Frontal cortex (tissue), 3 donors: ENCODE measurements at regions not wholly inside any gene's neighbourhood (a gene's known extent, or its start where the extent isn't known, plus 50 kb on each side); places are given as distances from the start of the nearest gene placed in this dataset.
"Not testable (repeated sequence)": the region's sequence is repeated elsewhere in the genome, so short reads cannot be mapped to it uniquely, and the experiment has no call there.

ENCODE experiments used
- DNase-seq, 2 donors: peaks; one replicate each; pipeline ENCODE4 v3.0.0; 2012; ENCODE audit warnings: low spot score in 2 of 2
- FAIRE-seq: peaks from 2 replicates; lab custom pipeline; 2012; peaks lifted over from hg19 to GRCh38; lab: Jason Lieb, UNC
- donor health status: control.
- donor health status: control.
- donor health status: control.

GRCh38 chr2:173532732-173533531 lies 178.3 kb downstream of the CDCA7 start:
- not testable (repeated sequence) for FAIRE-seq, DNase-seq

- FAIRE-seq (no peak), DNase-seq (no peak)
These were observed 183.0 kb downstream of the CDCA7 start for GRCh38 chr2:173537694-173538093.

- DNase-seq (no peak), FAIRE-seq (no peak)
These were observed 184.9 kb downstream of the CDCA7 start for GRCh38 chr2:173539615-173540014.

GRCh38 chr2:173544641-173545363 lies 190.1 kb downstream of the CDCA7 start:
- FAIRE-seq (no peak), DNase-seq (no peak)

- FAIRE-seq = no peak
These were observed 190.7 kb downstream of the CDCA7 start for GRCh38 chr2:173545364-173545763.

GRCh38 chr2:173547499-173547898 lies 192.8 kb downstream of the CDCA7 start:
- FAIRE-seq (no peak), DNase-seq (no peak)

More at GRCh38 chr2:173545364-173545763, 190.7 kb downstream of the CDCA7 start:
- DNase-seq = no peak

- DNase-seq (no peak), FAIRE-seq (no peak)
These were observed 195.5 kb downstream of the CDCA7 start for GRCh38 chr2:173550143-173550542.

GRCh38 chr2:173552531-173552930 lies 197.9 kb downstream of the CDCA7 start:
- FAIRE-seq = no peak
- DNase-seq = no peak

GRCh38 chr2:173553593-173553992 lies 198.9 kb downstream of the CDCA7 start:
- FAIRE-seq = no peak

GRCh38 chr2:173555833-173556232 lies 201.2 kb downstream of the CDCA7 start:
- FAIRE-seq = no peak
- DNase-seq = no peak

More at GRCh38 chr2:173553593-173553992, 198.9 kb downstream of the CDCA7 start:
- DNase-seq = no peak

GRCh38 chr2:173556816-173557215 lies 202.1 kb downstream of the CDCA7 start:
- no peak for FAIRE-seq

GRCh38 chr2:173557497-173557896 lies 202.8 kb downstream of the CDCA7 start:
- FAIRE-seq (no peak), DNase-seq (no peak)

More at GRCh38 chr2:173556816-173557215, 202.1 kb downstream of the CDCA7 start:
- no peak for DNase-seq

- DNase-seq (no peak), FAIRE-seq (no peak)
These were observed 212.8 kb downstream of the CDCA7 start for GRCh38 chr2:173567493-173567892.

GRCh38 chr2:173568054-173568453 lies 213.4 kb downstream of the CDCA7 start:
- no peak for FAIRE-seq
- no peak for DNase-seq

- no peak for FAIRE-seq
- peak in 1 of 2 donors; percentile 13 for DNase-seq
These were observed 216.5 kb downstream of the CDCA7 start for GRCh38 chr2:173571021-173571821.

GRCh38 chr2:173571887-173572680 lies 217.4 kb downstream of the CDCA7 start:
- no peak for FAIRE-seq
- no peak for DNase-seq

- no peak for FAIRE-seq
- DNase-seq = no peak
These were observed 218.2 kb downstream of the CDCA7 start for GRCh38 chr2:173572848-173573247.

- not testable (repeated sequence) for DNase-seq, FAIRE-seq
These were observed 219.1 kb downstream of the CDCA7 start for GRCh38 chr2:173573782-173574181.

- DNase-seq (no peak), FAIRE-seq (no peak)
These were observed 219.8 kb downstream of the CDCA7 start for GRCh38 chr2:173574324-173575112.
